IPS-NIHi7 (cell line): ENCODE measurements at regions not wholly inside any gene's neighbourhood (a gene's known extent, or its start where the extent isn't known, plus 50 kb on each side); places are given as distances from the start of the nearest gene placed in this dataset.
"Not testable (repeated sequence)": the region's sequence is repeated elsewhere in the genome, so short reads cannot be mapped to it uniquely, and the experiment has no call there.

Experiments
- DNase-seq: peaks from one replicate; pipeline ENCODE4 v3.0.0; 2012; ENCODE audit warnings: mixed read lengths; ENCODE audit errors: extremely low spot score

GRCh38 chr5:101260857-101261256 lies 357.8 kb upstream of the ST8SIA4 start:
- DNase-seq, result no peak

DNA sequence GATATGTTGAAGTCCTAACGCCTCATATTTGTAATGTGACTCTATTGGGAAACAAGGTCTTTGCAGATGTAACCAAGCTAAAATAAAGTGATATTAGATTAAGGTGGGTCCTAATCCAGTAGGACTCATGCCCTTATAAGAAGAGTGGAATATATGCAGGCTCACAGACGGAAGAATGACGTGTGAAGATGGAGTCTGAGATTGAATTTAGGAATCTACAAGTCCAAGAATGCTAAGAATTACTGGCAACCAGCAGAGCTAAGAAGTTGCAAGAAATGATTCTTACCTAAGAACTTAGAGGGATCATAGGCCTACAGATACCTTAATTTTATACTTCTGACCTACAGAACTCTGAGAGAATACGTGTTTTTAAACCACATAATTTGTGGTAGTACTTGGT lies 350.0 kb upstream of the ST8SIA4 start:
- DNase-seq, result no peak

- no peak for DNase-seq
Observed at GRCh38 chr5:101244621-101245020, 341.5 kb upstream of the ST8SIA4 start.

DNA sequence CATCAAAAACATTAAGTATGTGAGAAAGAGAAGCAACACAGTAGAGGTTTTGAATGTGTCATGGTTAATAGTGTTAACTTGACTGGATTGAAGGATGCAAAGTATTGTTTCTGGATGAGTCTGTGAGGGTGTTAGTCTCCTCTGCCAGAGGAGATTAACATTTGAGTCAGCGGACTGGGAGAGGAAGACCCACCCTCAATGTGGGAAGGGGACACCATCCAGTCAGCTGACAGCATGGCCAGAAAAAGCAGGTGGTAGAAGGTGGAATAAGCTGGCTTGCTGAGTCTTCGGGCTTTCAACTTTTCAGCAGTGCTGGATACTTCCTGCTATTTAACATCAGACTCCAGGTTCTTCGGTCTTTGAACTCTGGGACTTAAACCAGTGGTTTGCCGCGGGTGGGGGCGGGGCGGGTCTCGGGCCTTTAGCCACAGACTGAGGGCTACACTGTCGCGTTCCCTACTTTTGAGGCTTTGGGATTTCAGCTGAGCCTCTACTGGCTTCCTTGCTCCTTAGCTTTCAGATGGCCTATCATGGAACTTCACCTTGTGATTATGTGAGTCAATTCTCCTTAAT lies 309.9 kb upstream of the ST8SIA4 start:
- peak; percentile 10 for DNase-seq

GRCh38 chr5:101206534-101206933 lies 303.5 kb upstream of the ST8SIA4 start:
- DNase-seq, result no peak

GRCh38 chr5:101205065-101205464 lies 302.0 kb upstream of the ST8SIA4 start:
- DNase-seq, result not testable (repeated sequence)

DNA sequence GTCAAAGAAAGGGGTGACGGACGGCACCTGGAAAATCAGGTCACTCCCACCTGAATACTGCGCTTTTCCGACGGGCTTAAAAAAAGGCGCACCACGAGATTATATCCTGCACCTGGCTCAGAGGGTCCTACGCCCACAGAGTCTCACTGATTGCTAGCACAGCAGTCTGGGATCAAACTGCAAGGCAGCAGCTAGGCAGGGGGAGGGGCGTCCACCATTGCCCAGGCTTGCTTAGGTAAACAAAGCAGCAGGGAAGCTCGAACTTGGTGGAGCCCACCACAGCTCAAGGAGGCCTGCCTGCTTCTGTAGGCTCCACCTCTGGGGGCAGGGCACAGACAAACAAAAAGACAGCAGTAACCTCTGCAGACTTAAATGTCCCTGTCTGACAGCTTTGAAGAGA lies 277.3 kb upstream of the ST8SIA4 start:
- not testable (repeated sequence) for DNase-seq

- DNase-seq, result no peak
Observed at GRCh38 chr5:101176605-101177004, 273.5 kb upstream of the ST8SIA4 start.

- DNase-seq, result no peak
Observed at GRCh38 chr5:101174981-101175380, 271.9 kb upstream of the ST8SIA4 start.

DNA sequence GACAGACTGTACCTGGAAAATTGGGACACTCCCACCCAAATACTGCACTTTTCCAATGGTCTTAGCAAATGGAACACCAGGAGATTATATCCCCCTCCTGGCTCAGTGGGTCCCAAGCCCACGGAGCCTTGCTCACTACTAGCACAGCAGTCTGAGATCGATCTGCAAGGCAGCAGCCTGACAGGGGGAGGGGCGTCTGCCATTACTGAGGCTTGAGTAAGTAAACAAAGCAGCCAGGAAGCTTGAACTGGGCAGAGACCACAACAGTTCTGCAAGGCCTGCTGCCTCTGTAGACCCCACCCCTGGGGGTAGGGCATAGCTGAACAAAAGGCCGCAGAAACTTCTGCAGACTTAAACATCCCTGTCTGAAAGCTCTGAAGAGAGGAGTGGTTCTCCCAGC lies 260.0 kb upstream of the ST8SIA4 start:
- DNase-seq, result no peak

DNA sequence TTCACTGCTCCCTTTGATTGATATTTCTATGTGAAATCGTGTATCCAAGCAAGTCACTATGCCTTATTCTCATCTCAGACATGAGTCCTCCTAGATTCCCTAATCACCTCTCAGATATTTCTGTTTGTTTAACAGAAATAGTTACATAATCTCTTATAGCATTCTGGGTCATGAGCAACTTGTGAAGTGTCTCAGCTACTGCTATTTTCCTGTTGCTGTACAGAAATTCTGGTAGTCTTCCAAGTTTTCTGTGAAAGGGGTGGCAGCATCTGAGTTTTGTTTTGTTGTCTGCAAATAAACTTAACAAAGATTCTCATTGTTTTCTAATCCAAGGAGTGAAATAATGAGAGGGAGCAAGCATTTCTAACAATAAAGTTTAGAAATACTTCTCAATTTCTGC lies 256.9 kb upstream of the ST8SIA4 start:
- DNase-seq, result no peak

GRCh38 chr5:101159006-101159405 lies 255.9 kb upstream of the ST8SIA4 start:
- no peak for DNase-seq

DNA sequence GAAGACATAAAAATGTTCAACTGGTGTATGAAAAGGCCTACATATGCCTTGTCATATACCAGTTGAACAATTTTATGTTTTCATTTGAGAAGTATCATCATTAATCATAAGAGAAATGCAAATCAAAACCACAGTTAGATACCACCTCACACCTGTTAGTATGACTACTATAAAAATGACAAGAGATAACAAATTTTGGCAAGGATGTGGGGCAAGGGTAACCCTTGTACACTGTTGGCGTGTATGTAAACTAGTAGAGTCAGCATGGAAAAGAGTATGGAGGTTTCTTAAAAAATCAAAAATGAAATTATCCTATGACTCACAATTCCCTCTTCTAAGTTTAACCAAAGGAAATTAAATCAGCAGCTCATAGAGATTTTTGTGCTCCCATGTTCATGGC lies 250.4 kb upstream of the ST8SIA4 start:
- DNase-seq, result no peak

- DNase-seq, result no peak
Observed at GRCh38 chr5:101143526-101143925, 240.4 kb upstream of the ST8SIA4 start.

DNA sequence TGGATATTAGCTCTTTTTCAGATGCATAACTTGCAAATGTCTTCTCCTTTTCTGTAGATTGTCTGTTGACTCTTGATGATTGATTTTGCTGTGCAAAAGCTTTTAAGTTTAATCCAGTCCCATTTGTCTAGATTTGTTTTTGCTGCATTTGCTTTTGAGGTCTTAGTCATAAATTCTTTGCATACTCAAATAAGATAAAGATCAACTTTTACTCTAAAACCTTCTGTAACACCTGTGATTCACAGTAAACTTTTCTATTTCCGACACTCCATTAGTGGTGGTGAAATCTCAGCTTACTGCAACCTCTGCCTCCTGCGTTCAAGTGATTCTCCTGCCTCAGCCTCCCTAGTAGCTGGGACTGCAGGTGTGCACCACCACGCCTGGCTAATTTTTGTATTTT lies 239.0 kb upstream of the ST8SIA4 start:
- no peak for DNase-seq

DNA sequence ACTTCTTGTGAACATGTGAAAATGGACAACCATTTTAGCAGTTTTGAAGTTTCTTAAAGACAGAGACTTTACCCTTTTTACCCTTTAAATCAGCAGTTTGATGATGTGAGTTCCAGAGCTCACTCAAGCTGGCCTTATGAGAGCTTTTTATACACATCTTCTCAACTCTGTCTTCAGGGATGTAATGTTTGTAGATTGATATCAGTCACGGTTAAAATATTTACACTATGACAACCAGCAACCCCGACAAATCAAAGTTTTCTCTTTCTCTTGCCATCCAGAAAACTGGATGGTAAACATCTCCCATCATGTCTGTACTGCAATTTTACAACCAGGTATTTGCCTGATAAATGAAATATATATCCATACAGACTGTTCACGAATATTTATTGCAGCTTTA lies 233.4 kb upstream of the ST8SIA4 start:
- DNase-seq, result no peak

GRCh38 chr5:101123363-101123762 lies 220.3 kb upstream of the ST8SIA4 start:
- DNase-seq, result no peak

DNA sequence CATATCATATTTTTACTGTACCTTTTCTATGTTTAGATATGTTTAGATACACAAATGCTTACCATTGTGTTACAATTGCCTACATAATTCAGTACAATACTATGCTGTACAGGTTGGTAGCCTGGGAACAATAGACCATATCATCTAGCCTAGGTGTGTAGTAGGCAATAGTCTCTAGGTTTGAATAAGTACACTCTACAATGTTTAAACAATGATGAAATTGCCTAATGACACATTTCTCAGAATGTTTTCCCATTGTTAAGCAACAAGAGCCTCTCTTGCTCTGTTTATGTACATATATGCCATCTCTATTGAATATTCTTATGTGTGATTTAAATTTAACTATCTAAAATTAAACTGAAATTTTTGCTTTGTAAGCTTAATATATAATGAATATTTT lies 209.6 kb upstream of the ST8SIA4 start:
- no peak for DNase-seq

DNA sequence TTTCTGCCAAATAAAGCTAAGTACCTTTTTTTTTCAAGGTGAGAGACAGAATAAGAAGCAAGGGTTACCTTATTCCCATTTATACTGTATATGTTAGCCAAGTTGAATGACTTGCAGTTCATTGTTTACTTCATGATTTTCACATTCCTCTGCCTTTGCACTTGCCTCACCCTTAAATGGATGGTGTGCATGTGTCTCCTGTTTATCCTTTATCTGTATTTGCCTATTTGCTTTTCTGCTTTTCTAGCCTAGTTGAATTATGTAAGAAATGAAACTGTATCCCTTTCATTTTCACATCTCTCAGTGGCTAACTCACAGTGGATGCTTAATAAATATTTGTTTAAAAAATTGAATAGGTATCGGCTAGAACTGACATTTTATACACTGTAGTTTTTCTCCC lies 200.8 kb upstream of the ST8SIA4 start:
- DNase-seq, result no peak

- DNase-seq, result peak; percentile 19
Observed at GRCh38 chr5:101102506-101102905, 199.4 kb upstream of the ST8SIA4 start.

- DNase-seq, result no peak
Observed at GRCh38 chr5:101091902-101092301, 188.8 kb upstream of the ST8SIA4 start.

- no peak for DNase-seq
Observed at GRCh38 chr5:101084353-101084752, 181.3 kb upstream of the ST8SIA4 start.

- DNase-seq, result no peak
Observed at GRCh38 chr5:101080462-101081240, 177.6 kb upstream of the ST8SIA4 start.

GRCh38 chr5:101068298-101068697 lies 165.2 kb upstream of the ST8SIA4 start:
- no peak for DNase-seq
